Retina (tissue), 1 donor: ENCODE measurements at regions not wholly inside any gene's neighbourhood (a gene's known extent, or its start where the extent isn't known, plus 50 kb on each side); places are given as distances from the start of the nearest gene placed in this dataset.
"Not testable (repeated sequence)": the region's sequence is repeated elsewhere in the genome, so short reads cannot be mapped to it uniquely, and the experiment has no call there.

Experiments
- DNase-seq: peaks from one replicate; pipeline ENCODE4 v3.0.0-alpha.2; 2016

DNA sequence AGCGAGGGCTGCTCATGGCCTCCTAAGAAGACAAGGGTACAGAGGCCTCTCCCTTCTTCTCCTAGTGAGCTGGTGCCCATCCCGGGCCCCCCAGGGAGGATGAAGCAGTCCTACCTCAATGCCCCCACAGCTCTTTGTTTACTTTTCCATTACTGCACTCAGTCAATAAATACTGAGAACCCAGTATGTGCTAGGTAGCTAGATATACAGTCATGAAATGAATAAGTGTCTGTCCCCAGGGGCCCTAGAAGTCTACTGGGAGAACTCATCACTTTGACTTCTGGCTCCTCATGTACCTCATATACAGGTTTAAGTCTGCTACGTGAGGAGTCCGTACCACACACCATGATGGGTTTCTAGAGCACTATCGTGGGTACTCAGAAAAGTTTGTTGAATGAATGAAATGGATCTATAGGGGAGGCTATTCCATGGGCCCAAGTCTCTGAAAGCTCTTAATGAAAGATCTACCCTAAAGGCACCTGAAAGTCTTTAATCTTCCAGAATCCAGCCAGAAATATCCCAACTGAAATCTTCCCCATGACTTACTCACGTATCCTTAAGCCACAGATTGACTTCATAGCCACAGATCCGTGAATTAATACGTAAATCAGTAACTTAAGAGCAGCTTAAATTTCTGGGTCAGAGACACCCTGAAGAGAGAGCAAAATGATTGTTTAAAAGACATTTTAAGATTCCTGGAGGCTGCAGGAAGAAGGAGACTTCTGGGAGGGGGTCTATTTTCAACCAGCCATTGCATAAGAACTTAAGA is 51.6 kb upstream of the POMP start:
- no peak for DNase-seq

DNA sequence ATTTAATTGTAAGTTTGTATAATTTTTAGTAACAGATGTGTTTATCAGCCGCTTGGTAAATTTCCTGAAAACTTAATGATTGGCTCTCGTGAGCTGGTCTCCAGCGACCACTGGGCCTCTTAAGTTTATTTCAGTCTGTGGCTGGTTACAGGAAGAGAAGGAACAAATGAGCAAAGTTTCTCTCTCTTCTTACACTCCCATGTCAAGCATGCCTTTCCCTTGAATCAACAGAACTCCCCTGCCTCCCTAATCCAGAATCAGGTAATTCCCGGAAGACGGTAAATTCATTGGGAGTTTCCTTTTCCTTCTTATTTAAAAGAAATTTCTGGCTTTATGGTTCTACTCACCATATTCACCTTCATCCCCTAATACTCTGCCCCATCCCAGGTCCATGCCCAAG is 52.5 kb upstream of the POMP start:
- no peak for DNase-seq

DNA sequence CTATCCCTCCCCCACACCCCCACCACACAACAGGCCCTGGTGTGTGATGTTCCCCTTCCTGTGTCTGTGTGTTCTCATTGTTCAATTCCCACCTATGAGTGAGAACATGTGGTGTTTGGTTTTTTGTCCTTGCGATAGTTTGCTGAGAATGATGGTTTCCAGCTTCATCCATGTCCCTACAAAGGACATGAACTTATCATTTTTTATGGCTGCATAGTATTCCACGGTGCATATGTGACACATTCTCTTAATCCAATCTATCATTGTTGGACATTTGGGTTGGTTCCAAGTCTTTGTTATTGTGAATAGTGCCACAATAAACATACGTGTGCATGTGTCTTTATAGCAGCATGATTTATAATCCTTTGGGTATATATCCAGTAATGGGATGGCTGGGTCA is 53.8 kb upstream of the POMP start:
- not testable (repeated sequence) for DNase-seq

DNA sequence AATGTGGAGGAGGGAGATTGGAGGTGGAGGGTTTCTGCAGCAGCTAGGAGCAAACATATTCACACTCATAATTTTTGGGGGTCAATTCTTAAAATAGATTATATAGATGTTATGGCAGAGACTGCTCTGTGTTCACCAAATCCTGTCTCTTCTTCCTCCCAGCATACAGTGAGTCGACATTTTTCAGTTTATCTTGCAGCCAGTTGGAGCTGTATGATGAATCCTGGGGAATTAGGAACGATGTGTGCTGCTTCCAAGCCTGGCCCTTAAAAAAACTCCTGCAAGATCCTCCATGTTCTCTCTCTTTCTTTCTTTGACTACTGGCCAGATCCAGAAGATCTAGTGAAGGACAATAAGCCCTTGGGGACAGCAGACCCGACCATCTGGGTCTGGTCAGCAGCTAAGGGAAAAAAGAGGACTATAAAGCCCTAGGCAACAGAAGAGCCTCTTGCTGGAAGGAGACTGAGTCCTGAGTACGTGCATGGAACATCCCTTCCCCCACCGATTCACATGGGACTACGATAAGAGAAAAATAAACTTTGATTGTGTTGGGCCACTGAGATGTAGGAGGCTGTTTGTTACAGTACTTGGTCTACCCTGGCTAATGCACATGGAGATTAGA is 55.8 kb upstream of the POMP start:
- no peak for DNase-seq

GRCh38 chr13:28602580-28602979 is 56.4 kb upstream of the POMP start:
- no peak for DNase-seq

- peak; percentile 10 for DNase-seq
Measured at GRCh38 chr13:28601581-28601980, 57.3 kb upstream of the POMP start.

DNA sequence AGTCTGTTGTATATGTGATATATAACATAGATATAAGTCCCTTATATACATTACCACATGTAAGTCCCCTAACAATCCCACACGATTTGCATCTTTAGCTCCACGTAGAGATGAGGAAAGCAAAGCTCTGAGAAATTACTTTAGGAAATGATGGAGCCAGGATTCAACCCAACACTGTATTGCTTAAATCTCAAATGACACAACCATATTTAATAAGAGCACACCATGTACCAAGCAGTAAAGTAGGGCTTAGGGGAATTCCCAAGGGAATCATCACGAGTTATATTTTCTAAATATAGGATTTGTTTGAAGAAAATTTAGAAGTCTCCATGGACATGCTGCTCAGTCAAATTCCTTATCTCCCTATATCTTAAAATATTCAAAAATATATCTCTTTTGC is 61.3 kb upstream of the POMP start:
- DNase-seq = no peak

DNA sequence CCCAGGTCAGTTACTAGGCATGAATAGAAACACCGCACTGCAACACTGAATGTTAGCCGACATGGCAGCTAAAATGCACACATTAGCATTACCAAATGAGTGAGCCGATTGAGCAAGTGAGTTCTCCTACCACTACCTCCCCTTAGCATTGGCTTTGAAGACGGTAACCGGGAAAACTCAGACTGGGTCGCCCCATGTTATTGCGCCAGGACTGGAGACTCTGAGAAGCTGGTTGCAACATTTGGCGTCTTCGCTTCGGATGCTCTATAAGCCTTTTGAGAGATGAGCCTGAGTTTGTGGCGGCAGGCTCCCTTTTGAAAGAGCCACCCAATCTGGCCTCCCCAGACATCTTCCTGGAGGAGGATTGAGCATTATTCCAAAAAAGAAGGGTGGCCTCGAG is 68.5 kb upstream of the POMP start:
- no peak for DNase-seq

DNA sequence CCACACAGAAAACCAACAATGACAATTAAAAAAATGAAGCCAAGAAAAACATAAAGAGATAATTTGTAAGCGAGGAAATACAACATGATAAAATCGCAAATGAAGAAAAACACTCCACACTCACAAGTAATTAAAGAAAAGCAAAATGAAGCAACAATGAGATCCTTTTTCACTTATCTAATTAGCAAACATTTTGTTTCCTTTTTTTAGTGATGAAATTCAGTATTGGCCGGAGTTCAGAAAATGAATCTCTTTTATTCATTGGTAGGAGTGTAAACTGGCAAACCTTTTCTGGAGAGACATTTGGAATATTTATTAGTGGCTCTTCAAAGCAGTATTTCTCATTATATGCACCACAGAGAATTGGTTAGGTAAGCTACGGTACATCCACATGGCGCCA is 70.6 kb upstream of the POMP start:
- DNase-seq = no peak

DNA sequence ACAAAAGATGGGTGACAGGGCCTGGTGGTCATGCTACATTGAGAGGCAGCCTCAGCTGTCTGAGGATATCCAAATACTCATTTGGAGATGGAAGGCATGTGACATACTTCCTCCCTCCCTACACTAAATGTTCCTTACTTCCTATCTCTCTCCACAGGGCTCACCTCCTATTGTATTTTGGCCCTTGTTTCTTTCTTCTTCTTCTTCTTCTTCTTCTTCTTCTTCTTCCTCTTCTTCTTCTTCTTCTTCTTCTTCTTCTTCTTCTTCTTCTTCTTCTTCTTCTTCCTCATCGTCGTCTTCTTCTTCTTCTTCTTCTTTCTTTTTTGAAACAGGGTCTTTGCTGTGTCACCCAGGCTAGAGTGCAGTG is 71.8 kb upstream of the POMP start:
- DNase-seq = no peak

GRCh38 chr13:28586439-28587173 is 72.3 kb upstream of the POMP start:
- no peak for DNase-seq

DNA sequence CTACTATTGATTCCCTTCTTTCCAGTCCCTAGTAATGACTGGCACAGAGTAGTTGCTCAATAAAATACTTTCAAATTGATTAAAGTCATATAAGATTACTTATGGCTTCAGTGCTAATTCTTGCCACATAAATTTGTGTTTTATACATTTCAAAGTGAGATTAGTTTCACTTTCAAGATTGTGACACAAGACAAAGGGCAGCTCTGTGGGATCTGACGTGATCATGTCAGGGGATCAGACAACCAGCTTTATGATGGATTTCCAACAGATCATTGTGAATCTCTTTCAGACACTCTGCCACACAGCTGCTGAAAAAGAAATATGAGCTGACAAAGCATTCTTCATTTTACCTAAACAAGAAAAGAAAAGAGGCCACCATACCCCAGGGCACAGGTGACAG is 73.4 kb upstream of the POMP start:
- no peak for DNase-seq

GRCh38 chr13:28584873-28585381 is 74.0 kb upstream of the POMP start:
- no peak for DNase-seq

- DNase-seq = peak; percentile 18
Measured at GRCh38 chr13:28583651-28584091, 75.3 kb upstream of the POMP start.

DNA sequence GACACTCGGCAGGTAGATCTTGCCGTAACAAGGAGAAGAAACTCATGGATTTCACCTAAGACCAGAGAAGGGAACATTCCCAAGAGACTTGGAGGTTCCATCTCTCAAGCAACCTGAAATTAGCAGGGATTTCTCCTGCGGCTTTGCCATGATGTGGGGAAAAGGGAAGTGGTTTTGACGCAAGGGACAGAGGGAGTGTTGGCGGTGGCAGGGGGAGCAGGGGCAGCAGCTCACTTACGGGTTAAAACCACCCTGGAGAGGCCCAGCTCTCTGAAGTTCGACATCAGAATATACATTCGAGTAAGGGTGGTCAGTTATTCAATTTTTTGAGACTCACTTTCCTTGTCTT is 76.1 kb upstream of the POMP start:
- no peak for DNase-seq

- no peak for DNase-seq
Measured at GRCh38 chr13:28582225-28582891, 76.6 kb upstream of the POMP start.

GRCh38 chr13:28581451-28581850 is 77.5 kb upstream of the POMP start:
- DNase-seq = no peak

- no peak for DNase-seq
Measured at GRCh38 chr13:28579736-28580135, 79.2 kb upstream of the POMP start.

DNA sequence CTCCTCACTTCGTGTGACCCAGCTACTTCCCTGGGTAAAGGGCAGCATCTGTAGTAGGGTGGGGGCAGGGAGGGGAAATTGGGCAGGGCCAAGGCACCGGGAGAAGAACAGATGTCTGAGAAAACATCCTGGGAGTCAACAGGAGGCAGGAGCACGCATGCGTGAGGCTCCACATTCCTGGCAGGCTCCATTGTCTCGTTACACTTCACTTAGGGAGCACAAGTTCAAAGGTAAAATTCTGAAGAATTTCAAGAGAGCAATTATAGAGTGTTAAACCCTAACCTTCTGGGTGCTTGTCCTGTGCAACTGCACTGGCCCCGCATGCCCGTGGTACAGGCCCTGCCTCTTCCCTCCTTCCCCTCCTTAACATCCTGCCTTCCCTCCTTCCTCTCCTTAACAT is 79.6 kb upstream of the POMP start:
- DNase-seq = peak; percentile 10

DNA sequence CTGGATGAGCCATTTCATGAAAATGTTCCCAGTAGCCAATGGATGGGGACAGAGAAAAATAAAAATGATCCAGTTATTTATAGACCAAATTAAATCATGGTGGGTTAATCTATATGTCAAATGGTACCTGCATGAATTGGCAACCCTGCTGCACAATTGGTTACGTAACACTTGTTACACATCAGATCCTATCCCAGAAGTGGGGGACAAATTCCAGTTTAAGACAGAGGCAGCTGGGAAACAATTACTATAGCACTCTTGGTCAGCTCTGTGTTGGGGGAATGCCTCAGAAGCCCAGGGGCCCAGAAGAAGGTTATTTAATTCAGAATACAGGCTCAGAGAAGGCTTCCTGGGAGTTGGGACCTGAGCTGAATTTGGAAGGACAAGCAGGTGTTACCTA is 81.1 kb upstream of the FLT1 start:
- DNase-seq = no peak

DNA sequence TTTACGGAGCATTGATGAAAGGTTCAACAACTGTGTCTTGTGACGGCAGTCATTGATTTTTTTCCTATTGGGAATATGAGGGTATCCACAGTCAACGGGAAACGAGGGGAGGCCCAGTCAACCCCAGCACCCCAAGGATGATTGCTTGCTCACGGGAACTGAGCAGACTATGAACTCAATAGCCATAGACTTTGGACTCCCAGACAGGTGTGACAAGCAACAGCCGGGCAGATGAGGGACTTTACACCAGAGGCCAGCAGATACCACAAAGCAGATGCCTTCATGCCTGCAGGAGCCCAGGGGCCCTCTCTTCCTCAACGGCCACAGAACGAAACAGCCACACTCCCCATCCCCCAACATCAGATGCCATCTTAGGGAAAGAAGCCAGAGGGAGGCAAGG is 80.3 kb upstream of the FLT1 start:
- no peak for DNase-seq

- DNase-seq = no peak
Measured at GRCh38 chr13:28574617-28575142, 79.8 kb upstream of the FLT1 start.
